HL-60 (cell line): ENCODE measurements at regions not wholly inside any gene's neighbourhood (a gene's known extent, or its start where the extent isn't known, plus 50 kb on each side); places are given as distances from the start of the nearest gene placed in this dataset.

Experiments used
- DNase-seq, 2 experiments: peaks; one replicate each; pipeline ENCODE4 v3.0.0-alpha.2; 2010 to 2020; ENCODE audit warnings: low read depth in 1 of 2, low spot score in 1 of 2
- H3K27ac ChIP-seq: fragments of 250-450 bp; sonication (Bioruptor Pico); replicated peaks from 2 replicates; pipeline ENCODE4 v1.5.1; 2020; ENCODE audit warnings: mild to moderate bottlenecking, moderate library complexity
- H3K27me3 ChIP-seq: fragments of 250-450 bp; sonication (Bioruptor Pico); 2 replicates; pipeline ENCODE4 v1.5.1; 2021; ENCODE audit warnings: mild to moderate bottlenecking, moderate library complexity; ENCODE audit not compliant: insufficient read depth, poor library complexity, severe bottlenecking
- H3K4me3 ChIP-seq: replicated peaks from 2 replicates; pipeline ENCODE4 v1.5.1; 2011; ENCODE audit warnings: mild to moderate bottlenecking, control low read depth, low read length; ENCODE audit not compliant: insufficient read depth
- GABPA ChIP-seq: IDR thresholded peaks from 2 replicates; pipeline ENCODE4 v1.6.1; 2012; ENCODE audit warnings: low read depth
- POLR2AphosphoS5 ChIP-seq: IDR thresholded peaks from 2 replicates; pipeline ENCODE4 v1.6.1; 2012; ENCODE audit warnings: low read depth
- REST ChIP-seq: IDR thresholded peaks from 2 replicates; pipeline ENCODE4 v1.6.1; 2012; ENCODE audit warnings: low read depth; ENCODE audit not compliant: insufficient replicate concordance
- SPI1 ChIP-seq: IDR thresholded peaks from 2 replicates; pipeline ENCODE4 v1.6.1; 2012; ENCODE audit warnings: low read depth, mild to moderate bottlenecking, borderline replicate concordance
- TF ChIP-seq, protein P1 (sequence below): IDR thresholded peaks from one replicate; pipeline ENCODE4 v1.5.1; 2011; ENCODE audit warnings: low read length, control low read depth, inconsistent platforms; ENCODE audit not compliant: insufficient read depth

- no peak for DNase-seq
- Histone ChIP-seq H3K4me3 (no peak overlapping the region), H3K27me3 (no peaks in the 10 kb centered on the region), H3K27ac (no peak overlapping the region)
- TF ChIP-seq POLR2AphosphoS5 (no peak), REST (no peak), SPI1 (no peak), GABPA (no peak)
- TF ChIP-seq, protein P1, sequence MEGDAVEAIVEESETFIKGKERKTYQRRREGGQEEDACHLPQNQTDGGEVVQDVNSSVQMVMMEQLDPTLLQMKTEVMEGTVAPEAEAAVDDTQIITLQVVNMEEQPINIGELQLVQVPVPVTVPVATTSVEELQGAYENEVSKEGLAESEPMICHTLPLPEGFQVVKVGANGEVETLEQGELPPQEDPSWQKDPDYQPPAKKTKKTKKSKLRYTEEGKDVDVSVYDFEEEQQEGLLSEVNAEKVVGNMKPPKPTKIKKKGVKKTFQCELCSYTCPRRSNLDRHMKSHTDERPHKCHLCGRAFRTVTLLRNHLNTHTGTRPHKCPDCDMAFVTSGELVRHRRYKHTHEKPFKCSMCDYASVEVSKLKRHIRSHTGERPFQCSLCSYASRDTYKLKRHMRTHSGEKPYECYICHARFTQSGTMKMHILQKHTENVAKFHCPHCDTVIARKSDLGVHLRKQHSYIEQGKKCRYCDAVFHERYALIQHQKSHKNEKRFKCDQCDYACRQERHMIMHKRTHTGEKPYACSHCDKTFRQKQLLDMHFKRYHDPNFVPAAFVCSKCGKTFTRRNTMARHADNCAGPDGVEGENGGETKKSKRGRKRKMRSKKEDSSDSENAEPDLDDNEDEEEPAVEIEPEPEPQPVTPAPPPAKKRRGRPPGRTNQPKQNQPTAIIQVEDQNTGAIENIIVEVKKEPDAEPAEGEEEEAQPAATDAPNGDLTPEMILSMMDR, result no peak
Observed at GRCh38 chr5:135171336-135171735, 137.3 kb upstream of the PITX1 start.

- Histone ChIP-seq H3K27me3 (no peaks in the 10 kb centered on the region), H3K4me3 (no peak overlapping the region), H3K27ac (no peak overlapping the region)
- no peak for DNase-seq
- TF ChIP-seq, protein P1, result no peak
- TF ChIP-seq GABPA, result no peak
- no peak for TF ChIP-seq REST
- no peak for TF ChIP-seq POLR2AphosphoS5
- TF ChIP-seq SPI1, result no peak
Observed at GRCh38 chr5:135170500-135170899, 136.5 kb upstream of the PITX1 start.

DNA sequence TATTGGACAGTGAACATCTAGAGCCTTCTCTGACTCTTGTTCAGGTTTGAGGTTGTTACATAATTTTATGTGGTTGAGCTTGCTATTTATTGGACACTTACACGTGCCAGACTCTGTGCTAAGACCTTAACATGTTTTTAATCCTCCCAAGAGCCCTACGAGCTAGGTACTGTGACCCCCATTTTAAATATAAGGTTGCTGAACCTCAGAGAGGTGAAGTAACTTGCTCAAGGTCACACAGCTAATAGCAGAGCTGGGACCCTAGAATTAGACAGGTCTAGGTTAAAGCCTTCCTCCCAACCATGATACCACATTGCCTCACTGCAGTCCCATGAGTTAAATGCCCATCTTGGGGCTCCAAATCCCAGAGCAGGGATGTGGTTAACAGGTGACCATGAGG, 135.7 kb upstream of the PITX1 start:
- H3K27ac ChIP-seq, result no peak overlapping the region
- H3K27me3 ChIP-seq, result no peaks in the 10 kb centered on the region

More for the DNA sequence above, 135.7 kb upstream of the PITX1 start:
- DNase-seq, result no peak
- TF ChIP-seq REST (no peak), GABPA (no peak), SPI1 (no peak), POLR2AphosphoS5 (no peak)
- TF ChIP-seq, protein P1, result no peak
- no peak overlapping the region for H3K4me3 ChIP-seq
